B cell (primary cell): ENCODE measurements at regions not wholly inside any gene's neighbourhood (a gene's known extent, or its start where the extent isn't known, plus 50 kb on each side); places are given as distances from the start of the nearest gene placed in this dataset.

Source experiments
- EZH2 ChIP-seq: IDR thresholded peaks from 2 replicates; pipeline ENCODE4 v1.6.1; 2012; ENCODE audit warnings: borderline replicate concordance, low read depth, mild to moderate bottlenecking, moderate library complexity, low read length; ENCODE audit not compliant: insufficient read depth, poor library complexity, severe bottlenecking
- TF ChIP-seq, protein P1 (sequence below): fragments of 200-600 bp; IDR thresholded peaks from one replicate; pipeline ENCODE4 v1.8.0; 2022; ENCODE audit warnings: antibody characterized with exemption, mild to moderate bottlenecking

GRCh38 chr6:120620900-120621299, 713.4 kb downstream of the TBC1D32 start:
- TF ChIP-seq, protein P1, sequence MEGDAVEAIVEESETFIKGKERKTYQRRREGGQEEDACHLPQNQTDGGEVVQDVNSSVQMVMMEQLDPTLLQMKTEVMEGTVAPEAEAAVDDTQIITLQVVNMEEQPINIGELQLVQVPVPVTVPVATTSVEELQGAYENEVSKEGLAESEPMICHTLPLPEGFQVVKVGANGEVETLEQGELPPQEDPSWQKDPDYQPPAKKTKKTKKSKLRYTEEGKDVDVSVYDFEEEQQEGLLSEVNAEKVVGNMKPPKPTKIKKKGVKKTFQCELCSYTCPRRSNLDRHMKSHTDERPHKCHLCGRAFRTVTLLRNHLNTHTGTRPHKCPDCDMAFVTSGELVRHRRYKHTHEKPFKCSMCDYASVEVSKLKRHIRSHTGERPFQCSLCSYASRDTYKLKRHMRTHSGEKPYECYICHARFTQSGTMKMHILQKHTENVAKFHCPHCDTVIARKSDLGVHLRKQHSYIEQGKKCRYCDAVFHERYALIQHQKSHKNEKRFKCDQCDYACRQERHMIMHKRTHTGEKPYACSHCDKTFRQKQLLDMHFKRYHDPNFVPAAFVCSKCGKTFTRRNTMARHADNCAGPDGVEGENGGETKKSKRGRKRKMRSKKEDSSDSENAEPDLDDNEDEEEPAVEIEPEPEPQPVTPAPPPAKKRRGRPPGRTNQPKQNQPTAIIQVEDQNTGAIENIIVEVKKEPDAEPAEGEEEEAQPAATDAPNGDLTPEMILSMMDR = no peak
- TF ChIP-seq EZH2 = no peak
